LoVo (cell line): ENCODE measurements at regions not wholly inside any gene's neighbourhood (a gene's known extent, or its start where the extent isn't known, plus 50 kb on each side); places are given as distances from the start of the nearest gene placed in this dataset.

Experiments used
- DNase-seq: peaks from one replicate; pipeline ENCODE4 v3.0.0-alpha.2; 2016; ENCODE audit warnings: low spot score

DNA sequence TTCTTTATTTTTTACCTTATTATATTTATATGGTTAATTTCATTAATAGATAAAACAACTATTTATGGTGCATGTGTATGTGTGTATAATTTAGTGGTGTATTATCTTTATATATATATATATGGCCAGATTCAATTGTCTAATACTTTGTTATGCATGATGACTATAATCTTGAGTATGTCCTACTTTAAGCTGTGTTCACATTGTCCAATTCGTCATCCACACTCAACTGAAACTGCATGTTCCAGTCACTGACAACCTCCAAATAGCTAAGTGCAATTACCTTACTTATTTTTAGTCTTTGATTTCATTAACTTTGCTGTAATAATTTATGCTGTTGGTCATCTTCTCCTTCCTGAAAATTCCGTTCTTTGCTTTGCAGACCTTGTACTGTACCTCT is 306.5 kb upstream of the TMTC1 start:
- DNase-seq, result no peak

DNA sequence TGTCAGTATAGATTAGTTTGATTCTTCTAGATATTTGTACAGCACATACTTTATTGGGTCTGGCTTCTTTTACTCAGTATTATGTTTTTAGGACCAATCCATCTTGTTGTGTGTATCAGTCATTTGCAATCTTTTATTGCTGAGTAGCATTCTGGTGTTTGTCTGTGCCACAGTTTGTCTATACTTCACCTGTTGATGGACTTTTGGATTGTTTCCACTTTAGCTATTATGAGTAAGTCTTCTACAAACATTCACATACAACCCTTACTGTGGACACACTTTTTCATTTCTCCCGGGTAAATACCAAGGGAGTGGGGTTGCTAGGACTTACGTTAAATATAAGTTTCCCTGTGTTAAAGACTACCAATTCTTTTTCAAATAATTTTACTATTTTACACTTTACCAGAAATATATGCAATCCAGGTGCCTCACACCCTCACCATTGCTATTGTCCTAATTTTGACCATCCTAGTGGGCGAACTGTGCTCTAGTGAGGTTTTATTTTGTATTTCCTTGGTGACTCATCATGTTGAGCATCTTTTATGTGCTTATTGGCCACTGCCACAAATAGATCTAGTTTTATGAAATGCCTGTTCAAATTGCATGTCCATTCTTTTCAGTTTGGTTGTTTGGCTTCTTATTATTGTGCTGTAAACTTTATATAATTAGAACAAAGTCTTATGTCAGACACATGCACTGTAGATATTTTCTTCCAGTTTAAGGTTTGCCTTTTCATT is 304.7 kb upstream of the TMTC1 start:
- no peak for DNase-seq

DNA sequence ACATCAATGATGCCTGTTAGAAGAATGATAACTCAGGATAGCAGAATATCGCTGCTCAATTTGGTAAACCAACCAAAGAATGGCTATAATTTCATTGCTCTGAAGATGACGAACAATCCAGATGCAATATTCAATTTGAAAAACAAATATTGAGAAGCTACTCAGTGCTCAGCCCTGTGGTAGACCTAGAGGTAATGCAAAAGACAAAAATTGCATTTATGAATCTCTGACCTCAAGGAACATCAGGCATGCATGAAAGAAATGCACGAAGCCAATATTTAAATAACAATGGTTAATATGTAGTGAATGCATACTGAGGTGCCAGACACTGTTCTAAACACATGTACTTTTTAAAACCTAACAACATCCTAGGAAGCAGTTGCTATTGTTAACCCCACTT is 298.6 kb upstream of the TMTC1 start:
- no peak for DNase-seq

DNA sequence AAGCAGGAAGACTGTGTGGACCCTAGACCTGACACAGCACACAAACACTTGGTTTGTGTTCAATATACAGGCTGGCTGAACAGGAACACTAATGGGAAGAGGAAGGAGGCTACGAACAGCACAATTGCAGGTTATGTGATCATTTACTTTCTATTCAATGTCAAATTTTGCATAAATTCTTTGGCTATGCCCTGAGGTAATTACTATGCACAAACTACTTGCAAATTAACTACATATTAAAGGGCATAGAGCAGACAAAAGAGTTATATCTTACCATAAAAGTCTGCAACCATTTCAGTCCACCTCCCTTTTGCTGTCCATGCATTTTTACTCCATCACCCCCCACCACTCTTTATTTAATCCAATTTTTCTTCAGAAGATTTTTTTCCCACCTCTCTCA is 291.2 kb upstream of the TMTC1 start:
- DNase-seq, result no peak

DNA sequence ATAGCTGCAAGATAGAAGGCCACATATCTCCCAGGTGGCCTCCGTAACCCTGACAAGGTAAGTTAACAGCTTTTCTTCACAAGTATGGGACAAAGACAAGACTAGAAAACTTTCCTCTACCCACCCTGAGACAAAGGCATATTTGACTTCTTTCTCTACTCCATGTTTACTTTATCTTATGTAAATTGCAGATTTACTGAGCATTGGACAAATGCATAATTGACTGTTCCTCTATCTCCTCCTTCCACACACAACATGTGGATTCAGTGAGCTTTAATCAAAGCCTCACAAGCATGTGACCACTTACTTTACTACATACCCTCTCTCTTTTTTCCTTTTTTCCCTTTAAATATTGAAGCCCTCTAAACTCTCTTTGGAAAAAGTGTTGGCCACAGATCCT is 289.1 kb upstream of the TMTC1 start:
- DNase-seq, result no peak

DNA sequence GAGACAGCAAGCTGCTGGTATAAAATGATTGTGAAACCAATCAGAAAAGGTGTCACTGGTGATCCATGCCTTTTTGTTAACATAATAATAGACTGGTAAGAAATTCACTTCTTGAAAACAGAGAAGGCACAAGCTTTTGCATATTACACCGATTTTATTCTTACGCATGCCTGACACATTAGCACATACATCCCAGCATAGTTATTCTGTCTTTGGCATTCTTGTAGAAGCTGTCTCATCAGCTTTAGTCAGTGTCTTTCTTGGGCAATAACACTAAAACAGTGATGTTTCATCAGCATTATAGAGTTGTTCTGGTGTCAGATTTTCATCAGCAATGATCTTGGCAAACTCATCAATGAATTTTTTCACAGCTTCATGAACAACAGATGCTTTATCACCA is 283.4 kb upstream of the TMTC1 start:
- no peak for DNase-seq

DNA sequence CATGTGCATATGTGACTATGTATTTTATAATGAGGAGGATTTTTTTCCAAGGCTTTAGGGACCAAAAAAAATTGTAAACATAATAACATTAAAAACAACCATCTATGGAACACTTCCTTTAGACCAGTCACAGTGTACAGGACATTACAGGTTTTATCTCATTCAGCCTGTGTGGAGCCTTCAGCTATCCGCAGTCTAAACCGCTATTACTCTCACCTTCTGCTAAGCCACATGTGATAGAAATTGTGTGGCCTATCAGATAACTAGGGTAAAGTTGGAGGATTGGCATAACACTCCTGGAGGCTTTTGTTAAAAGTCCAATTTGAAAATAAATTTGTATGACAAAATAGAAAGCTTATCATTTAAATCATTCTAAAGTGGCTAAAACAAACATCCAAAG is 281.2 kb upstream of the TMTC1 start:
- DNase-seq, result no peak

DNA sequence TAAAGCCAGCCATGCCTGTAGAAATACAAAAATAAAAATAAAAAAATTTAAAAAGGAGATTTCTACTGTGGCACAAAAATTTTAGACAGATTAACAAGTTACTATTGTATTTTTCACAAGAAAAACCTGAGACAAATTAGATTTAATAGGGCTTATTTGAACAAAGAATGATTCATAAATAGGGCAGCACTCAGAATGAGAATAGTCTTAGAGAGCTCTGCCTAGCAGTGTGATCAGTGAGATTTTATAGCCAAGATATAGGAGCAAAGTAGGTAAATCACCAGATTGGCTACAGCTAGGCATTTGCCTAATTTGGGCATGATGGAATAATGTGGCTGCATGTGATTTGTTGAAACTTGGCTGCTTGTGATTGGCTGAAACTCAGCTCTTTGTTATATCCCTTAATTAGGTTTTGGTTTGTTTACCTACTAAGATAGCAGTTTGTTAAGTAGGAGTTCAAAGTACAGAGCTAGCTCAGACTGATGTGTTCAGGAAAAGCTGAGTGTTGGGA is 279.7 kb upstream of the TMTC1 start:
- DNase-seq, result no peak

DNA sequence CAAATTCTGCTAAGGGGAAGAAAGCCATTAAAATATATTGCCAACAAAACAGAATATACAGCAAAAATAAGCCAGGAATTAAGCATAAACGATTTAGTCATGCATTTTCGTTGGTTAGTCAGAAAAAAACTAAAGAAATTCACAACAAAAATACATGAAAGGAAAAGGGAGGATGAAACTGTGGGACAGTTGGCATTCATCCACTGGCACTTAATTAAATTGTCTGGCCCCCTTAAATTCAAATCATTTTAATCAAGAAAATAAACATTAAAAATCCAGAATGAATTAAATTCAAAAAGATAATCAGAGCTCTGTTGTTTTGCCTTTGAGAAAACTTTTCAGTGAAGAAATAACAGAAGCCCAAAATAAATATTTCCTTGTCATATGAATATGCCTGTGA is 264.6 kb upstream of the TMTC1 start:
- no peak for DNase-seq

DNA sequence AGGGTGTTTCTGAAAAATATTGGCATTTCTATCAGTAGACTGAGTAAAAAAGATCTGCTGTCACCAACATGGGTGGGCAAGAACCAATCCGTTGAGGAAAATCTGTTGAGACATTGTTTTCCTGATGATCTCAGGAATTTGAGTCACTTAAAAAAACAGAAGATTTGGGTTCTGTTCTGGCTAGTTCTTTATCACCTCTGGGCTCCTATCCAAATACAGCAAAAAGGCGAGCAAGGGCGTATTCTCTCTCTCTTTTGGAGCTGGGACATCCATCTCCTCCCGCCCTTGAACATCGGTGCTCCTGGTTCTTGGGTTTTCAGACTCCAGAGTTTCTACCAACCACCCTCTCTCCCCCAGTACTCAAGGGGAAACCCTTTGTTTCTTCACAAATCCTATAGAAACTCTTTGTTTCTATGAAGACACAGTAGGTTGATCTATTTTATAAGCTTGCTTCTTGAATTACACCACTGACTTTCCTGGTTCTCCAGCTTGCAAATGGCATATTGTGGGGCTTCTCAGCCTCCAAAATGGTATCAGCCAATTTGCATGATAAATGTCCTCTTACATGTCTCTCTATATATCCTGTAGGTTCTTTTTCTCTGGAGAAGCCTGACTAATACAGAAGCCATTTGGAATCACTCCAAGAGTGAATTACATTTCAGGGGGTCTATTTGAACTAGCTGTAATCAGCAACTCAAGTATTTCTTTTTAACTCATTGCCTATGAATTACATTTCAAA is 263.9 kb upstream of the TMTC1 start:
- DNase-seq, result no peak

DNA sequence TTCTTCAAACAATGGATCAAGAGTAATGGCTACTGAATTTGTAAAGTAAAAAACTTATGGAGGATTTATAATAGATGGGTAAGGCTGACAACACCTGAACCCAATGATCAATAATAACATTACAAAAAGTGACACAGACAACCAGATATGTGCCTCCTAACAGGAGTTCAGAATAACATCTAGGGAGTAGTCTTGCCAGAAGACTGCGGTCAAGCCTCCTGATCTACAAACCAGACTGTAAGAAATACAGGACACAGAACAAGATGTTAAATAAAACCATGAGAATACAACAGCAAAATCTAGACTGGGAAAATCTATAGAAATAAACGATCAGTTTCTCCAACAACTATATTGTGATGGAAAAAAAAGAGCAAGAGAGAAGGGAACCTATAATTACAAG is 262.6 kb upstream of the TMTC1 start:
- no peak for DNase-seq

DNA sequence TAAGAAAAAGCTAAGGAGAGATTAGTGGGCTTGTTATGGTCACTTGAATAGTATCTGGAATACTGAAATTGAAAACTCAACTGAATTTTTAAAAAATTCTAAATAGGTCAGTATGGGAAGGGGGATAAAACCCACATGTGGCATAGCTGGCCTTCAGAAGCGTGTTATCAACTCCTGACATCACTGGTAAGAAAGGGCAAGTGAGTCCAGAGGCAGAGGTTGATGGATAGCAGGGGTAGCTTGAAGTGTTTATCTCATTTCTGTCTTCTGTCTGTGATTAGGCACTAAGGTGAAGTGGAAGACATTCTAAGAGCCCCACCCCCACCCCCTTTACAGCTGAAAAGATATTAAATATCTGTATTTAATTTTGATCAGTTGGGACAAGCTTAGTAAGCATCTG is 261.4 kb upstream of the TMTC1 start:
- no peak for DNase-seq

DNA sequence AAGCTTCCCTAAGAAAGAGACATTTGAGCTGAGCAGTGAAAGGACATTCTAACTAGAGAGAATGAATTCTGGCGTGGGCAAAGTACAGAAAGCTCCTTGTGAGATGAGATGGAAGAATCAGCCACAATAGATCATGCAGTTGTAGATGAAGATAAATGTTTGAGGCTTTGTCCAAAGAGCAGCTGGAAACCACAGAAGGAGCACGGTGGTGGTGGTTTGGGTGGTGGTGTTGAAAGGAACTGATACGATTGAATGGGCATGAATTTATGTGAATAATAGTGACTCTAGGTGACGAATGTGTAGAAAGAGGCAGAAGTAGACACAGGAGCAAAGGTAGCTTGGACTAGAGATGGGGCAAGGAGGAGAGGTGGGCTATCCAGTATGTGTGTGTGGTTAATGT is 260.5 kb upstream of the TMTC1 start:
- no peak for DNase-seq

DNA sequence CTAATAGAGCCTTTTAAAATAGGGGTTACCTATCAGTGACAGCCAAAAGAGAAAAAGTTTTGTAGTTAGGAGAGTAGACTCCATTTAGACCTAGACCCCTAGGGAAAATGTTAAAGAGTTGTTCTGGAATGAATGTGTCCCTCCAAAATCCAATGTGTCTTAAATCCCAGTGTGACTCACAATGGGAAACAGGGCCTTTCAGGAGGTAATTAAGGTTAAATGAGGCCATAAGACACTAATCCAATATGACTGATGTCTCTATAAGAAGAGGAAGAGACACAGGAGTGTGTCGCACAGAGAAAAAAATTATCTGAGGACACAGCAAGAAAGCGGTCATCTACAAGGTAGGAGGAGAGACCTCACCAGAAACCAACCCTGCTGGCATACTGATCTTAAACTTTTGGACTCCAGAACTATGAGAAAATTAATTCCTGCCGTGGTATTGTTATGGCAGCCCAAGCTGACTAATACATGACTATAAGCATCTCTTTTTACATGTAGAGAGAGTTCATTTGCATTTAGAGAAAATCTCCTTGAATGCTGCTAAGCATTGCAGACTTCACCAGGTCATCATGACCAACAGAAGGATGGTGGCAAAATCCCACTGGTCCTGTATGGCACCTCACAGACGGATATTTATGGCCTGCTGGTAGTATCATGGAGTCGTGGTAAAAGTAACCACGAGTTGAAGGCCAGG is 259.6 kb upstream of the TMTC1 start:
- no peak for DNase-seq

DNA sequence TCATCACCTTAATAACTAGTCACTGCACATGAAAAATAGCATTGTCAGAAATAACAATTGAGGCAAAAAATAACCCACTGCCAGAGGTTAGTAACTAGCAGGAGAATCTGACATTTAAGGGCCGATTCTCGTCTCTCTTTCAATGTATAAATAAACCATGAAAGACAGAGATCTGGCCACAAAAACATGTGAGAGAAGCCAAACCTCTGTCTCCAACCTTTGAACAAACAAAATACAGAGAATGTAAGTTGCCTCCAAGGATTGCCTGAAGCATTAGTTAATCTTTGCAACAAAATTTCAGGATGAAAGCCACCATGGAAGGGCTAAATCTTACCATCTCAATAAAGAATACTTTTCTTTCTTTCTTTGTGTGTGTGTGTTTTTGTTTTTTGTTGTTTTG is 257.4 kb upstream of the TMTC1 start:
- no peak for DNase-seq

DNA sequence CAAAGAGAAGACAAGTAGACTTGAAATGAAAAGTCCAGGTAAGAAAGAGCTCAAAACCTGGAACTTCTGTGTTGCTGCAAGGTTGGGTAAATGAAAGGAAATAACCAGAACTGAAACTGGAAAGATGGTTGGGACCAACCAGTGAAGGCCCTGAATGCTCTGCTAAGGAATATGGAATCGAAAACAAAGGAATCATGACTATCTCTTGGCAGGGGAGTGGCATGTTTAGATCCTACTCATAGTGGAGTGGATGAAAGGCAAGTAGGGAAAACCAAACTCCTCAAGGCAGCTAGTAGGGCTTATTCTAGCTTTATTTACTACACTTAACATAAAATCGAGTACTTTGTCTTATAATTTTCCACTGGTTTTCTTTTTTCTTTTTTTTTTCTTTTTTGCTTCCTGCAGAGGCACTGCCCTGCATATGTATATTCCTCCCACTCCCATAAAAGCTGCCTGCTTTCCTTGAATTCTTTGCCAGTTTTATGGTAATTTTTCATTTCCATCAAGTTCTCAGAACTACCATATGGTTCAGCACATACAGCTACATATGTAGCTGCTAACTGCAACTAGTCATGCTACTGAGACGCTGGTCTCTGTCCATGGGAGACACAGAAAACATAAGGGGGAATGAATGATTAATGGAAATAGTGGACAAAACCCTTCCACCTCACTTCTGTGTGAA is 247.1 kb upstream of the TMTC1 start:
- no peak for DNase-seq

DNA sequence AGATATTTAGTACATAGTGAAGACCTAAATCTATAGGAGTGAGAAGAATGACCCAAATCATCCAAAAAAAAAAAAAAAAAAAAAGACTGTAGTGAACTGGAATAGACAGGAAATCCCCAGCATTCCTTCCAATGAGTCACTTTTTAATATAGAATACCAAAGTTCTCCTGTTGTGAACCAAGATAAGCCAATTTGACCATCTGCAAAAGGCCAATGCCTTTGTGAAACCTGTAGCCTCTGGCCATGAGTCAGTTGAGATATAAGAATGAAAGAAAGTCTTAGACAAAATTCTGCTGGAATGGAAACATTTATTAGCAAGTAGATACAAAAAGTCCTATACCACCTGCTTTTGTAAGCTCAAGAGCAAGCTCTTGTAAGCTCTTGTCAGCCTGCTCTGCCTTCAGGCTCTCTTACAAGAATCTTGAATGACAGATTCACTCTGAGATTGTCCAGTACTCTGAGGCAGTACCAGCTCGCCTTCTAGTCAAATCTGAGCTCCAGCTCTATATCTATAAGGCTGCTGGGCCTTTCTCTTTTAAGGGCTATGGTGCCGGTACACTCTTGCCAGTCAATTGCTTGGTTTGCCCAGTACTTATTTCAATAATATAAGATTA is 243.0 kb upstream of the TMTC1 start:
- no peak for DNase-seq

DNA sequence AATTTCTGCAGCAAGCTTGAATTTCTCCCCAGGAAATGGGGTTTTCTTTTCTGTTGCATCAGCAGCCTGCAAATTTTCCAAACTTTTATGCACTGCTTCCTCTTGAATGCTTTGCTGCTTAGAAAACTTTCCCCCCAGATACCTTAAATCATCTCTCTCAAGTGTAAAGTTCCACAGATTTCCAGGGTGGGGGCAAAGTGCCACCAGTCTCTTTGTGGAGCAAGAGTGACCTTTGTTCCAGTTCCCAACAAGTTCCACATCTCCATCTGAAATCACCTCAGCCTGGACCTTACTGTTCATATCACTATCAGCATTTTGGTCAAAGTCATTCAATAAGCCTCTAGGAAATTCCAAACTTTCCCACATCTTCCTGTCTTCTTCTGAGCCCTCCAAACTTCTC is 241.6 kb upstream of the TMTC1 start:
- no peak for DNase-seq

DNA sequence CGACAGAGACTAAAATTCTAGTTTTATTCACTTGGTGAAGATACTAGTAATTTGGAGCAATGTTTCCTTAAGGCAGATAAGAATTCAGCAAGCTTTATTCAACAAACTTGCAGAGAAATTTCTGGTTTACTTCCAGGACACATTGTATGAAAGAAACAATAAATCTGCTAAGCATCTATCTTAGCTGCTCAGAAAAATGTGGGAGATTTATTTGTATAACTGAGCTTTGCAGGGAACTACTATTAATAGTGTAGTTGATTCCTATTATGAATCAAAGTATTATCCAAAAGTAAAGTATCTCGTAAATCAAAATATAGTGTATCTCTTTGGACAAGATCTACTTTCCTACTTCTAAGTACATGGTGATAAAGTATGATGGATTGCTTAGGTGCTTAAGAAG is 239.4 kb upstream of the TMTC1 start:
- DNase-seq, result no peak

DNA sequence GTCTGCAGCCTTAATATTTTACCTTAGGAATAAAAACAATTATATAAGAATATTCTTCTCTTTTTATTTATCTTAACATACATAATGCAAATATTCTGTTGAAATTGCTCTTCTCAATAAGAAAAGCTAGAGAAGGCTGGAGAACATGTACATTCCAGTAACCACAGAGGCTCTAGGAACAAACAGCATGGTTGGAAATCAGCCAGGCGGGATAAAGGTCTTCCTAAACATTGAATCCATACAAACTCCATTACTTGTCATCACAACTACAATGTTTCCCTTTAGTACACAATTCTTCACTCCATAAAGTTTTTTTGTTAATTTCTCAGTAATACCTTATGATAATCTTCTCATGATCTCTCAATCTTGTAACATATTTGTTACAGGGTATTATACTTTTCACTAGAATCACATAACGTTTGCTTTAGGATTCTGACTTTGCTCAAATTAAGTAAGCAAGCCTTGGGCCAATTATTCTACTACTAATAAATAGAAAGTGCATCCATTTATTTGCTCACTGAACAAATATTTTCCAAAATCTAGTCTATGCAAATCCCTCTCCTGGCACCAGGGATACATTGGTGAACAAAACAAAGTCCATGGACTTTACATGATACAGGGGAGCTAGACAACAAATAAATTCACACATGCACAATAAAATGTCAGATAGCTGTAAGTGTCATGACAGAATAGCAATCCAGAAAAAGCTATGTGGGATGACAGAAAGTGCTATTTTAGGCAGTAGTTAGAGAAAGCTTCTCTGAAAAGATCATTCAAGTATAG is 237.5 kb upstream of the TMTC1 start:
- DNase-seq, result no peak
